HuH-7.5 (cell line): ENCODE measurements at regions not wholly inside any gene's neighbourhood (a gene's known extent, or its start where the extent isn't known, plus 50 kb on each side); places are given as distances from the start of the nearest gene placed in this dataset.
"Not testable (repeated sequence)": the region's sequence is repeated elsewhere in the genome, so short reads cannot be mapped to it uniquely, and the experiment has no call there.

Experiments used
- DNase-seq: peaks from one replicate; pipeline ENCODE4 v3.0.0; 2011; ENCODE audit warnings: low spot score

GRCh38 chr6:112464901-112465665 is 118.0 kb downstream of the RFPL4B start:
- no peak for DNase-seq

- DNase-seq: no peak
These were observed 119.4 kb downstream of the RFPL4B start for GRCh38 chr6:112466373-112467151.

- no peak for DNase-seq
These were observed 121.2 kb downstream of the RFPL4B start for GRCh38 chr6:112468359-112468758.

- no peak for DNase-seq
These were observed 122.2 kb downstream of the RFPL4B start for GRCh38 chr6:112469306-112469705.

DNA sequence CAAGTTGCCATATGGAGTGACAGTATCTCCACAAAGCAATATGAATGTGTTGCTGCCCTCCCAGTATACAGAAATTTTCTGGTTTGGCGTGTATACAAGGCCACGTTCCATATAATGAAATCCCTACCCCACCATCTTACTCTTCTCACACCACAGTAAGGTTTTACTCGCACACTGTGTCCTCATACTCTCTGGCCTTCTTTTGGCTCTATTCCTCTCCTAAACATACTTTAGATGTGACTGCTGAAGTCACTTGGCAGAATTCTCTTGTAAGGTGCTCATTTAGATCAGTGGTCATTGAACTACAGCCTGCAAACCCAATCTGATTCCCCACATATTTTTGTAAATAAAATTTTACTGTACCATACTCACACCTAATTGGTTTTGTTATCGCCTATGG is 123.2 kb downstream of the RFPL4B start:
- DNase-seq: no peak

- no peak for DNase-seq
These were observed 123.8 kb downstream of the RFPL4B start for GRCh38 chr6:112470950-112471349.

- DNase-seq: no peak
These were observed 128.0 kb downstream of the RFPL4B start for GRCh38 chr6:112475083-112475482.

- no peak for DNase-seq
These were observed 130.0 kb downstream of the RFPL4B start for GRCh38 chr6:112477125-112477524.

DNA sequence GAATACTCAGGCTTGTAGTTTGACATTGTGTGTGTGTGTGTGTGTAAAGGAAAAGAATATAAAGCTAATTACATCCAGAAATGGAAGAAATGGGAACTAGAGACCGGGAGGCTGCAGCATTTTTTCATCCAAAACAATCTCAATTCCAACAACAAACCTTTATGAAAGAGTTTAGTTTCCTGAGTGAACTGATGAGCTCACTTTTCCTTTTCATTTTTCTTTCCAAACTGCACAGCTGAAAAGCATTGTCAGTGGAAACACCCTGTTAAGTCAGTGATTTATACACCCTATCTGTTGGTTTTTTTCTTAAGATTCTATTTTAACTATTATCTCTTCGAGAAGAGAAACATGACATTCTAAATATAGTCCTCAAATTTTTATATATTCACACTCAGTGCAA is 130.9 kb downstream of the RFPL4B start:
- DNase-seq: no peak

GRCh38 chr6:112479975-112480374 is 132.8 kb downstream of the RFPL4B start:
- not testable (repeated sequence) for DNase-seq

DNA sequence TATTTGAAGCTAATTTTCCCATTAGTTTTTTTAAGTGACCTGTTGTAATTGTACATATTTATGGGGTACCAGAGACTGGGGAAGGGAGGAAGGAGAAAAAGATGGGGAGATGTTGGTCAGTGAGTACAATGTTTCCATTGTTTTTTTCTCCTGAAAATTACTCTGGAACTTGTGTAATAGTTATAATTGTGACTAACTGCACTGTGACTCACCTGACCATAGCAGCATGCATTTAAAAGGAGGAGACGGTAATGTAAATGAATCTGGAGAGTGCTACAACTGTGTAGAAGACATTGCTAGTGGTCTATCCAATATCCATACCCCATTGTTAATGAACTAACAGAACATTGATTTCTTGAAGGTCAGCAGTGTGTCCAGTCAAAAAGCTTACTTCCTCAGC is 133.4 kb downstream of the RFPL4B start:
- no peak for DNase-seq

DNA sequence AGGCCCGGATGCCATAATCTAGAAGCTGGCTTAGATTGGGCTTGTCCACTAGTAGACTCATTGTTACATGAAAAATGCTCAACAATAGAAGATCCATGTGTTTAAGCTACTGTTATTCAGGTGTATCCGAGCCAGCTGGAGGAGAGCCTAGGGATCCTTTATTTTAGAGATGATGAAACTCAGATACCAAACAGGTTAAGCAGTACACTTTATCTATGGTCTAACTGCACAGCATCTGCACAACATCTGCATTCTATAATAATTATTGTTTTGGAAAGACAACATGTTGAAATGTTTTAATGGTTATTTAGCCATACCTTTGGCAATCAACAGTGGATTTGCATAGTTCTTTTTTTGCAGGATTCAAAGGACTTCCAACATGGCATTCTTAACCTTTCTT is 134.1 kb downstream of the RFPL4B start:
- DNase-seq: no peak

GRCh38 chr6:112482373-112482772 is 135.2 kb downstream of the RFPL4B start:
- no peak for DNase-seq

DNA sequence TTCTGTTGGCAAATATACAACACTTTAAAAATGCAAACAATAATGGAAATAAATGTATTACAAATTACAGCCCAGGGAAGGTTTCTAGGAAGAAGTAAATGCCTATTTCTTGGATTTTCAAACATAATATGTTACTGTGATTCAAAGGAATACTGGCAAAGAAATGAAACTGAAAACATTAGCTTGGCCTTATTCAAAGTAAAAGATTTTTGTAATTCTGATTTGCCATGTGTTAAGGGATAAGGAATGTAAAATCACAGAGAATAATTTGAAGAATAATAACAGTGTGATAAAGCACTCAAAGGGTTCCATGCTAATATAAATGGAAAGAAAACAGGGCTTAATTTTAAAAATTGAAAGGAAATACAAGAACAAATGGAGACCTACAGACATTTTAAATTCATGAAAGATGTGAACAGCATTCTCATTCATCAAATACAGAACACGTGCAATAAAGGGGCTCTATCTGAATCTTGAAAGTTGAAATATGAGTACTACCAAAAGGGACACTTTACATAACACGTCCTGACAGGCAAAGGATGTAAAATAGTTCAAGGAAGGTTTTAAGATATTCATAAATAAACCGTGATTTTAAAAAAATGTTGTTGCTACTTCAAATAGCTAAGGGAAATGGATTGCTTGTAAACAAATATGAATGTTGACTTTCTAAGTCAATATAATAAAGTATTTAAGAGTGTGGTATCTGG is 138.1 kb downstream of the RFPL4B start:
- DNase-seq: no peak

GRCh38 chr6:112485827-112486212 is 138.7 kb downstream of the RFPL4B start:
- DNase-seq: no peak

DNA sequence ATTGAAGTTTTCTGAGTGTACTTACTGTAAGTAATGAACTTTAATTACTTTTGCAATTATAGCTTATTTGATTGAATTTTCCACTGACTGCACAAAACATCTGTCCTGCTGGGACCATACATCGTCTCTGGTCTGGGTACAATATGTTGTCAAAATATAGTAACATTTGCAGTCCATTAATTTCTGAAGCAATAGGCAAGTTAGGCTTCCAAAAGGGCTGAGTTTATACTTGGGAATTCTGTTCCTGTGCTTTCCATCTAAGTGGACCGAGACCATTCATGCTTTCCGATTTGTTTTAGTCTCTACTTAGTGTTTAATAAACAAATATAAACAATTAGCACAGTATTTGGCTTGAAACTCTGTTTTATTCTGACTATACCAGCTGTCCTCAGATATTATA is 139.3 kb downstream of the RFPL4B start:
- no peak for DNase-seq

GRCh38 chr6:112488238-112488637 is 141.1 kb downstream of the RFPL4B start:
- DNase-seq: no peak

- no peak for DNase-seq
These were observed 154.6 kb downstream of the RFPL4B start for GRCh38 chr6:112501705-112502104.

GRCh38 chr6:112502351-112503090 is 155.4 kb downstream of the RFPL4B start:
- no peak for DNase-seq

GRCh38 chr6:112503091-112503596 is 156.0 kb downstream of the RFPL4B start:
- no peak for DNase-seq

DNA sequence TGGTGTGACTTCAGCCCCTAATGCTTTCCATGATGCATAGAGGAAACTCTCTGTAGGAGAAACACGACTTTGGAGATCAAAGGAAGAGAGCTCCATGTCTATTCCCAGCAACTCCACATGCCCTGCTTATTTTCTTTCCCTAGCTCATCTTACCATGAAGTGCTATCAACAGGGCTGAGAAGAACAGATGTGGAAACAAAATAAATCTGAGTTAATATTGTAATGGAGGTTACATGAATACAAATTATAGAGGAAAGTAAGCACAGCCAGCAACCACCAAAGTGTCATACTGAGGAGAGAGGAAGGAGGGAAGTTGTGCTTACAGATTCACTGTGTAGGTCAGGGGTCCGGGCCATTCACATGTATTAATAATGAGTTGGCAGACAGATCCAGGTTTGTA is 157.5 kb downstream of the RFPL4B start:
- no peak for DNase-seq

GRCh38 chr6:112511441-112511840 is 164.3 kb downstream of the RFPL4B start:
- no peak for DNase-seq
